ENCODE measurements at regions not wholly inside any gene's neighbourhood (a gene's known extent, or its start where the extent isn't known, plus 50 kb on each side); places are given as distances from the start of the nearest gene placed in this dataset.
A peak's percentile ranks its signal among the peaks of the same experiment; 100 is the strongest.

DNA sequence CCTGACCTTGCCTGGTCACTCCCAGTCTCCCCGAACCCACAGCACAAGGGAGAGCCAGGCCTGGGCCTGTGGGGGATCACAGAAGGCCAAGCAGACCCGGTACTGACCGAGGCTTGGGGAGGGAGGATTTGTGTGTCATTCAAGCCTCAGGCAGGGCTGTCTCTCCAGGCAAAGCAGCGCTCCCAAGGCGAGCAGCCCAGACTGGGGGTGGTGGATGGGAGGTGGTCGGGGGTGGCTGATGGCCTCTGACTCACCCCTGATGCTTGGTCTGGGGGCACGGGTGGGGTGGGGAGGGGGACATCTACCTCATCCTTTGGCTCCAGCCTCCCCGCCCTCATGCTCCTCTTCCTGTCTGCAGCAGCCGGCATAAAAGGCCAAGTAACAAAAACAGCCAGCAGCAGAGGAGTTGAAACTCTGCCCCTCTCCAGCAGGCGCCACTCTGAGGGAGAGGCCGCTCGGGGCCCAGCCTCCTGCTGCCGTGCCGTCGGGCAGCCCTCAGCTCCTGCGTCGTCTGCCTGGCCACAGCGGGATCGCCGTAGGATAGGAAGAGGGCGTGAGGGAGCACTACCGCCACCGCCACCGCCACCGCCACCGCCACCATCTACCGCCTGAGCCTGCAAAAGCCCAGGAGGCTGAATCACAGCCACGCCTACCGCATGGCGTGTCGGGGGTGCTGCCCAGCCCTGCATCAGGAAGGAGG lies 166.0 kb downstream of the OLFM1 start:
- H3K9me3 ChIP-seq = no peaks in the 10 kb centered on the region
- no peaks in the 10 kb centered on the region for H3K36me3 ChIP-seq
- DNase-seq = peak; percentile 31
- H3K27me3 ChIP-seq = no peaks in the 10 kb centered on the region
- no peak overlapping the region for H3K4me3 ChIP-seq

DNA sequence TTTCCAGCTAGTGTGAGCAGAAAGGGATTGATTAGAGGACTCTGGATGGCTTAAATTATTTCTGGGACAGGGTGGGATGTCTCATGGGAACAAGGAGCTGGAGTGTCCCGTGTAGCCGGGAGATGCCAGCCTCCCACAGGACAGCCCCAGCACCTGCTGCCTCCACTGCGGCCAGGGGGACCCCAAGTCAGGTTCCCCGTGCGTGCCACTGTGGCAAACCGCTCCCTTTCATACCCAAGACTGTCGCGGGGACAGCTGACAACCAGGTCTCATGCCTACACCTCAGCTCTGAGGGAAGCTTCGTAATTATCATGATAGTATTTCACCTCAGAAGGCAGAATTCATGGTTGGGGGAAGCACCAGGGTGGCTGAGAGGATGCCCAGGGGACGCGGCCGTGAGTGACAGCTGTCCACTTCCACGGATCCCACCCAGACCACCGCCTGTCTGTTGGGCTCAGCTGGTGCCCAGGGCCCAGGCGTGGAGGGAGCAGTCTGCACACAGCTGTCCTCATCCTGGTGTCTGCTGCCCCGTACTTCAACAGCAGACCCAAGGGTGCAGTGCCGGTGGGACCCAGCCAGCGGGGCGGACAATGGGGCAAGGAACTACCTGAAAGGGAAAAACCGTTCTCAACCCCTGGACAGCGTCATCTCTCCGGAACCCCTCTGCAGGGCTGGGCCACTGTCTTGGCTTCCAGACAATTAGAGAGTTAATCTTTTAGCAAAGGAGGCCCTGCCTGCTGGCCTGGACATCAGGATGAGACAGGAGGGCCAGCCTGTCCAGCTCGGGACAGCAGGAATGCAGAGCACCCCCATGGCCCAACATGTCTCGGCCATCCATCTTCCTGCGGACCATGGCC lies 166.9 kb downstream of the OLFM1 start:
- DNase-seq = no peak
- no peaks in the 10 kb centered on the region for H3K27me3 ChIP-seq
- H3K36me3 ChIP-seq = no peaks in the 10 kb centered on the region
- H3K4me3 ChIP-seq = no peak overlapping the region
- no peaks in the 10 kb centered on the region for H3K9me3 ChIP-seq

- no peaks in the 10 kb centered on the region for H3K27me3 ChIP-seq
- no peaks in the 10 kb centered on the region for H3K36me3 ChIP-seq
- DNase-seq = no peak
- H3K4me3 ChIP-seq = no peak overlapping the region
- no peaks in the 10 kb centered on the region for H3K9me3 ChIP-seq
Observed at GRCh38 chr9:135255033-135255840, 167.8 kb downstream of the OLFM1 start.

DNA sequence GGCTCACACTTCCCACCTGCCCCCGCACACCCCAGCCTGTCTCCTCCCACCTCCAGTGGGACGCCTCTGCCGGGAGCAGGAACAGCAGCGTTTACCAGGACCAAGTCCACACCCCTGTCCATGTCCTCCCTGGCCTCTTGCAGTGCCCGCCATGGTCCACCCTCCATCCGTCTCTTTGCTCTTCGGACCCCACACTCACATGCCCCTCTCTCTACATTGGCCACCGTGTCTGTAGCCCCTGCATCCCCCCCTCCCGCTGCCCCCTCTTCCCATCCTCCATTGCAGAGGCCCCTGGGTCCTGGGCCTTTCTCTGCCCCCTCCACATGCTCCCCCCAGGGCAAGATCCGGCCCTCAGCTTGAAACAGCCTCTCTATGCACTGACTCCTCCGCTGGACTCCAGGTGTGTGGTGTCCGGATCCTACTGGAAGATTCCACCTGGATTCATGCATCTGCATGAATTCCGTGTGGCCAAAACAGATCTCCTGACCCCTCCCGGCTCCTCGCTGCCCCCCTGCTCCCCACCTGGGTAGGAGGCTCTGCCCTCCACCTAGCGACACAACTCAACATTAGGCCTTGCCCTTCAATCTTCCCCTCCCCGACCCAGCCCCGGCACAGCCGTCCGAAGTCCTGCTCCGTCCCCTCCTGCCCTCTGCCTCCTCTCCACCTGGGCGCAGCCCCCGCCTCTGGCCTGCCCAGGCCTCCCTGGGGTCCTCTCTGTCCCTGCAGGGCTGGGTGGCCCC lies 168.5 kb downstream of the OLFM1 start:
- no peaks in the 10 kb centered on the region for H3K27me3 ChIP-seq
- DNase-seq = no peak
- no peak overlapping the region for H3K4me3 ChIP-seq
- no peaks in the 10 kb centered on the region for H3K9me3 ChIP-seq
- H3K36me3 ChIP-seq = no peaks in the 10 kb centered on the region

GRCh38 chr9:135256581-135257354 lies 169.3 kb downstream of the OLFM1 start:
- H3K4me3 ChIP-seq = no peak overlapping the region

GRCh38 chr9:135258461-135258860 lies 171.0 kb downstream of the OLFM1 start:
- no peaks in the 10 kb centered on the region for H3K27me3 ChIP-seq
- H3K9me3 ChIP-seq = no peaks in the 10 kb centered on the region
- H3K4me3 ChIP-seq = no peak overlapping the region
- H3K36me3 ChIP-seq = no peaks in the 10 kb centered on the region
- DNase-seq = no peak

More at GRCh38 chr9:135256581-135257354, 169.3 kb downstream of the OLFM1 start:
- H3K27me3 ChIP-seq = no peaks in the 10 kb centered on the region
- H3K36me3 ChIP-seq = no peaks in the 10 kb centered on the region
- no peak for DNase-seq
- H3K9me3 ChIP-seq = no peaks in the 10 kb centered on the region

DNA sequence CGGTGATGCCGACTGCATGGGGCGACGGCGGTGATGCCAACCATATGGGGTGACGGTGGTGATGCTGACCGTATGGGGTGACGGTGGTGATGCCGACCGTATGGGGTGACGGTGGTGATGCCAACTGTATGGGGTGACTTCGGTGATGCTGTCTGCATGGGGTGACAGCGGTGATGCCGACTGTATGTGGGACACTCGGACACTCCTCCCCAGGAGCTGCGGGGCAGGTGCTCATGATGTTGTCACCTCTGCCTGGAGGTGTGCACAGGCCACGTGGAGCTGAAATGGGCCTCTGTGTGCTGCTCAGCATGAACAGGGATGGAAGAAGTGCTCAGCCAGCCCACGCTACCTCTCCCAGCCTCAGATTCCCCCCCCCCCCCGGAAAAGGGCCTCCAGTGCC lies 171.8 kb downstream of the OLFM1 start:
- no peak overlapping the region for H3K4me3 ChIP-seq
- no peaks in the 10 kb centered on the region for H3K27me3 ChIP-seq
- H3K36me3 ChIP-seq = no peaks in the 10 kb centered on the region
- H3K9me3 ChIP-seq = no peaks in the 10 kb centered on the region
- DNase-seq = no peak

GRCh38 chr9:135260221-135261180 lies 173.0 kb downstream of the OLFM1 start:
- no peak for DNase-seq
- Histone ChIP-seq H3K27me3 (no peaks in the 10 kb centered on the region), H3K4me3 (no peak overlapping the region), H3K9me3 (no peaks in the 10 kb centered on the region), H3K36me3 (no peaks in the 10 kb centered on the region)

- DNase-seq = peak; percentile 72
- Histone ChIP-seq H3K9me3 (no peaks in the 10 kb centered on the region), H3K4me3 (no peak overlapping the region)
Observed at GRCh38 chr9:135262248-135262647, 174.8 kb downstream of the OLFM1 start.

GRCh38 chr9:135263511-135263910 lies 176.0 kb downstream of the OLFM1 start:
- no peaks in the 10 kb centered on the region for H3K9me3 ChIP-seq
- no peak for DNase-seq

More at GRCh38 chr9:135262248-135262647, 174.8 kb downstream of the OLFM1 start:
- Histone ChIP-seq H3K27me3 (no peaks in the 10 kb centered on the region), H3K36me3 (no peaks in the 10 kb centered on the region)

GRCh38 chr9:135265931-135266330 lies 178.5 kb downstream of the OLFM1 start:
- H3K9me3 ChIP-seq = no peaks in the 10 kb centered on the region
- DNase-seq = no peak
- H3K4me3 ChIP-seq = no peak overlapping the region
- no peaks in the 10 kb centered on the region for H3K36me3 ChIP-seq
- no peaks in the 10 kb centered on the region for H3K27me3 ChIP-seq

More at GRCh38 chr9:135263511-135263910, 176.0 kb downstream of the OLFM1 start:
- H3K4me3 ChIP-seq = no peak overlapping the region
- no peaks in the 10 kb centered on the region for H3K27me3 ChIP-seq
- no peaks in the 10 kb centered on the region for H3K36me3 ChIP-seq

GRCh38 chr9:135267191-135267809 lies 179.8 kb downstream of the OLFM1 start:
- no peaks in the 10 kb centered on the region for H3K27me3 ChIP-seq
- H3K9me3 ChIP-seq = no peaks in the 10 kb centered on the region
- DNase-seq = no peak
- no peak overlapping the region for H3K4me3 ChIP-seq
- H3K36me3 ChIP-seq = no peaks in the 10 kb centered on the region

GRCh38 chr9:135268031-135268430 lies 180.6 kb downstream of the OLFM1 start:
- no peak for DNase-seq
- H3K27me3 ChIP-seq = no peaks in the 10 kb centered on the region
- no peaks in the 10 kb centered on the region for H3K9me3 ChIP-seq
- H3K36me3 ChIP-seq = no peaks in the 10 kb centered on the region
- H3K4me3 ChIP-seq = no peak overlapping the region

- no peak for DNase-seq
- Histone ChIP-seq H3K9me3 (no peaks in the 10 kb centered on the region), H3K36me3 (no peaks in the 10 kb centered on the region), H3K4me3 (no peak overlapping the region), H3K27me3 (no peaks in the 10 kb centered on the region)
Observed at GRCh38 chr9:135268981-135269380, 181.5 kb downstream of the OLFM1 start.
